ENCODE measurements at regions not wholly inside any gene's neighbourhood (a gene's known extent, or its start where the extent isn't known, plus 50 kb on each side); places are given as distances from the start of the nearest gene placed in this dataset.

GRCh38 chr6:79783670-79784394, 152.7 kb downstream of the SH3BGRL2 start:
- intact Hi-C loops (cut with DNase I) = no loop called here
- Histone ChIP-seq H3K4me3 (no peak overlapping the region), H3K27ac (no peak overlapping the region), H3K4me1 (no peaks in the 10 kb centered on the region), H3K27me3 (no peaks in the 10 kb centered on the region), H3K36me3 (no peaks in the 10 kb centered on the region), H3K9me3 (no peaks in the 10 kb centered on the region)
- no peak for TF ChIP-seq POLR2AphosphoS5 (IDR thresholded peaks at IDR 0.05; ENCODE audit: insufficient read depth in 1 of 2, low read depth in 1 of 2)
- no peak for DNase-seq (ENCODE audit: extremely low spot score in 2 of 2)

GRCh38 chr6:79782792-79783580, 151.9 kb downstream of the SH3BGRL2 start:
- TF ChIP-seq POLR2A (IDR thresholded peaks at IDR 0.05) (no peak), CTCF (IDR thresholded peaks at IDR 0.05) (no peak), POLR2AphosphoS5 (IDR thresholded peaks at IDR 0.05; ENCODE audit: insufficient read depth in 1 of 2, low read depth in 1 of 2) (no peak)
- H3K9me3 ChIP-seq = no peaks in the 10 kb centered on the region
- no peak for DNase-seq (ENCODE audit: extremely low spot score in 2 of 2)
- H3K27me3 ChIP-seq = no peaks in the 10 kb centered on the region
- intact Hi-C loops (cut with DNase I) = no loop called here
- H3K36me3 ChIP-seq = no peaks in the 10 kb centered on the region
- H3K27ac ChIP-seq = no peak overlapping the region
- H3K4me3 ChIP-seq = no peak overlapping the region
- H3K4me1 ChIP-seq = no peaks in the 10 kb centered on the region

- TF ChIP-seq POLR2A (IDR thresholded peaks at IDR 0.05) = no peak
- TF ChIP-seq CTCF (IDR thresholded peaks at IDR 0.05) = no peak
- no peak for TF ChIP-seq POLR2AphosphoS5 (IDR thresholded peaks at IDR 0.05; ENCODE audit: insufficient read depth in 1 of 2, low read depth in 1 of 2)
- no peaks in the 10 kb centered on the region for H3K9me3 ChIP-seq
- no peak for DNase-seq (ENCODE audit: extremely low spot score in 2 of 2)
- H3K27ac ChIP-seq = no peak overlapping the region
- H3K4me1 ChIP-seq = no peaks in the 10 kb centered on the region
- no peak overlapping the region for H3K4me3 ChIP-seq
- no peaks in the 10 kb centered on the region for H3K27me3 ChIP-seq
- no peaks in the 10 kb centered on the region for H3K36me3 ChIP-seq
- intact Hi-C loops (cut with DNase I) = no loop called here
These were observed 150.8 kb downstream of the SH3BGRL2 start for GRCh38 chr6:79781916-79782315.

- Histone ChIP-seq H3K27me3 (no peaks in the 10 kb centered on the region), H3K4me1 (no peaks in the 10 kb centered on the region), H3K27ac (no peak overlapping the region), H3K9me3 (no peaks in the 10 kb centered on the region), H3K4me3 (no peak overlapping the region), H3K36me3 (no peaks in the 10 kb centered on the region)
- DNase-seq (ENCODE audit: extremely low spot score in 2 of 2) = no peak
- TF ChIP-seq CTCF (IDR thresholded peaks at IDR 0.05) (no peak), POLR2AphosphoS5 (IDR thresholded peaks at IDR 0.05; ENCODE audit: insufficient read depth in 1 of 2, low read depth in 1 of 2) (no peak), POLR2A (IDR thresholded peaks at IDR 0.05) (no peak)
- intact Hi-C loops (cut with DNase I) = no loop called here
These were observed 149.8 kb downstream of the SH3BGRL2 start for GRCh38 chr6:79780881-79781280.

GRCh38 chr6:79778816-79779215, 147.7 kb downstream of the SH3BGRL2 start:
- no peak for DNase-seq (ENCODE audit: extremely low spot score in 2 of 2)
- intact Hi-C loops (cut with DNase I) = no loop called here
- Histone ChIP-seq H3K36me3 (no peaks in the 10 kb centered on the region), H3K4me1 (no peaks in the 10 kb centered on the region), H3K27ac (no peak overlapping the region), H3K4me3 (no peak overlapping the region), H3K9me3 (no peaks in the 10 kb centered on the region), H3K27me3 (no peaks in the 10 kb centered on the region)
- TF ChIP-seq POLR2A (IDR thresholded peaks at IDR 0.05) (no peak), POLR2AphosphoS5 (IDR thresholded peaks at IDR 0.05; ENCODE audit: insufficient read depth in 1 of 2, low read depth in 1 of 2) (no peak), CTCF (IDR thresholded peaks at IDR 0.05) (no peak)

Data from vagina (tissue), 2 donors.